Endodermal cell (in vitro differentiated cells): ENCODE measurements at regions not wholly inside any gene's neighbourhood (a gene's known extent, or its start where the extent isn't known, plus 50 kb on each side); places are given as distances from the start of the nearest gene placed in this dataset.
A peak's percentile ranks its signal among the peaks of the same experiment; 100 is the strongest.

ENCODE experiments used
- DNase-seq: peaks from one replicate; pipeline ENCODE4 v3.0.0-alpha.2; 2017
- H3K27ac ChIP-seq: 2 replicates; pipeline ENCODE4 v1.5.1; 2013; ENCODE audit warnings: mild to moderate bottlenecking, low read depth, low read length, moderate library complexity
- H3K27me3 ChIP-seq: 2 replicates; pipeline ENCODE4 v1.6.1; 2013; ENCODE audit warnings: mild to moderate bottlenecking, low read length, moderate library complexity; ENCODE audit not compliant: insufficient read depth, control insufficient read depth, poor library complexity, severe bottlenecking
- H3K36me3 ChIP-seq: 2 replicates; pipeline ENCODE4 v1.7.0; 2013; ENCODE audit warnings: mild to moderate bottlenecking, low read length, moderate library complexity; ENCODE audit not compliant: control insufficient read depth, insufficient read depth
- H3K4me1 ChIP-seq: one replicate; pipeline ENCODE4 v1.7.0; 2013; ENCODE audit warnings: low read length; ENCODE audit not compliant: control insufficient read depth, insufficient read depth
- H3K4me3 ChIP-seq: 2 replicates; pipeline ENCODE4 v1.5.1; 2013; ENCODE audit warnings: mild to moderate bottlenecking, low read length, moderate library complexity
- H3K9ac ChIP-seq: 2 replicates; pipeline ENCODE4 v1.6.1; 2013; ENCODE audit warnings: mild to moderate bottlenecking, low read length, moderate library complexity; ENCODE audit not compliant: poor library complexity, severe bottlenecking; ENCODE audit errors: extremely low read depth
- H3K9me3 ChIP-seq: 2 replicates; pipeline ENCODE4 v1.6.1; 2013; ENCODE audit warnings: mild to moderate bottlenecking, low read length, moderate library complexity; ENCODE audit not compliant: control insufficient read depth
- H3K27ac Mint-ChIP-seq: 2 replicates; pipeline ENCODE4 v1.8.0; 2020; ENCODE audit warnings: mixed read lengths
- H3K27me3 Mint-ChIP-seq: 2 replicates; pipeline ENCODE4 v1.8.0; 2021; ENCODE audit warnings: mild to moderate bottlenecking, mixed read lengths; ENCODE audit not compliant: insufficient read depth
- H3K36me3 Mint-ChIP-seq: 2 replicates; pipeline ENCODE4 v1.8.0; 2020; ENCODE audit warnings: low read depth, mixed read lengths
- H3K4me1 Mint-ChIP-seq: 2 replicates; pipeline ENCODE4 v1.8.0; 2020; ENCODE audit warnings: mixed read lengths
- H3K4me3 Mint-ChIP-seq: 2 replicates; pipeline ENCODE4 v1.8.0; 2020; ENCODE audit warnings: mild to moderate bottlenecking, moderate library complexity, mixed read lengths
- H3K9me3 Mint-ChIP-seq: 2 replicates; pipeline ENCODE4 v1.8.0; 2020; ENCODE audit warnings: mild to moderate bottlenecking, mixed read lengths
- WGBS, 2 experiments: methylation state at CpG; one replicate each; pipeline versions ENCODE4 v1.1.5 to v1.1.7; 2013; ENCODE audit warnings: missing lambda C conversion rate in 2 of 2, mixed read lengths in 1 of 2; ENCODE audit not compliant: insufficient coverage in 1 of 2, insufficient read length in 1 of 2; 5-methylcytosine and 5-hydroxymethylcytosine counted together
- TF ChIP-seq, protein P1 (sequence below): fragments of 200-600 bp; sonication (generic); conservative IDR thresholded peaks from 2 replicates; pipeline ENCODE4 v1.5.0; 2021; ENCODE audit warnings: antibody characterized with exemption, mild to moderate bottlenecking

DNA sequence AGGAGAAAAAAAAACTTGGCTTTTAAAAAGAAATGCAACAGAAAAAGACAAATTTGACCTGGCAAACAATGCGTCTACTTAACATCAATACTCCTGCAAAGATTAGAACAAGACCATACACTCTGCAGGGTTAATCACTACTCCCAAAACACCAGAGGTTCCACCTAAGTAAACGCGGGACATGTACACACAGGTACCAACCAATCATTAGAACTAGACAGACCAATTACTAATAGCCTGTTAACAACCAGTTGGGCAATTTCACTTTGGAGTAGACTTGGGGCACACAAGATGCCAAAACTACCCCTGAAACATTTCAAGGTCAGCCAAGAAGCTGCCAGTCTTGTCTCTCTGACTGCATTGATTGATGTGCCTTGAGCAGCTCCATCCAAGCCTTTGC is 125.8 kb downstream of the RRAGC start:
- H3K9me3 Mint-ChIP-seq, result no peaks in the 10 kb centered on the region

DNA sequence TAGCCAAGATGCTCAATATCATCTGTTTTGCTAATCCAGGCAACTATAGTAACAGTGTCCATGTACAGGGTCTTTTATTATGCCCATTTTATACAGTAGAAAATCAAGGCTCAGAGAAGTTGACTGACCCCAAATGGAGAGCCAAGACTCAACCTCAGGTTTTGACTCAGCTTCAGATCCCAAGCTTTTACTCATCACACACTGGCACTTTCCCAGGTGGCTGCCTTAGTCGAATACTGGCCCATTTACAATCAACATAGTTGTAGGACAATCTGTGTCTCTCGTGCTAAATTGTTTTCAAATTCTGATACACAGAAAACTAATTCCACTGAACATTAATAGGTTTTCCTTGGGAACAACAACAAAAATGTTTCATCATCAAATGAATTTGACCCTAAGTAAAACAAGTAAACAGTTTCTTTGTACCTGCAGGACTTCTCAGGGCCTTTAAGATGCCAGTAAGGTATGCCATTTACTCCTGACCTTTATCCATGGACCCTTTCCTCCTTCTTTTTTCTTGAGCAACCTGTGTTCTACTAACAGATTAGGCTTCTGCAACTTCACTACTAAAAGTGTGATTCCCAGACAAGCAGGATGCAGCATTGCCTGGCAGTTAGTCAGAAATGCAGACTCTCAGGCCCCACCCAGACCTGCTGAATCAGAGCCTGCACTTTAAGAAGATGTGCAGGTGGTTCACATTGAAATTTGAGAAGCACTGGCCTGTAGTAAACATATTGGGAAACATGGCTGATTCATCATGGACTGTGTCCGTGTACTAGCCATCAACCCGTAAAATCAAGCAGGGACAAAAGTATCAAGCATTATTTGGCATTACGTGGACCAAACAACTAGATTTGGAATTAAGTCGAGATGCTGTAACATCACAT is 128.8 kb downstream of the RRAGC start:
- H3K27ac ChIP-seq, result no peak overlapping the region
- H3K4me1 ChIP-seq, result no peaks in the 10 kb centered on the region
- H3K4me3 ChIP-seq, result no peak overlapping the region
- Mint-ChIP-seq H3K4me1 (peaks cover 28% of the 10 kb centered on the region), H3K4me3 (no peak overlapping the region), H3K36me3 (no peaks in the 10 kb centered on the region), H3K9me3 (no peaks in the 10 kb centered on the region), H3K27me3 (peaks cover 81% of the 10 kb centered on the region), H3K27ac (no peak overlapping the region)
- no peaks in the 10 kb centered on the region for H3K36me3 ChIP-seq
- peak; percentile 20 for DNase-seq
- WGBS, 2 experiments, result 93 to 96% methylated on average over 5 to 6 of the region's 6 CpGs
- TF ChIP-seq, protein P1, sequence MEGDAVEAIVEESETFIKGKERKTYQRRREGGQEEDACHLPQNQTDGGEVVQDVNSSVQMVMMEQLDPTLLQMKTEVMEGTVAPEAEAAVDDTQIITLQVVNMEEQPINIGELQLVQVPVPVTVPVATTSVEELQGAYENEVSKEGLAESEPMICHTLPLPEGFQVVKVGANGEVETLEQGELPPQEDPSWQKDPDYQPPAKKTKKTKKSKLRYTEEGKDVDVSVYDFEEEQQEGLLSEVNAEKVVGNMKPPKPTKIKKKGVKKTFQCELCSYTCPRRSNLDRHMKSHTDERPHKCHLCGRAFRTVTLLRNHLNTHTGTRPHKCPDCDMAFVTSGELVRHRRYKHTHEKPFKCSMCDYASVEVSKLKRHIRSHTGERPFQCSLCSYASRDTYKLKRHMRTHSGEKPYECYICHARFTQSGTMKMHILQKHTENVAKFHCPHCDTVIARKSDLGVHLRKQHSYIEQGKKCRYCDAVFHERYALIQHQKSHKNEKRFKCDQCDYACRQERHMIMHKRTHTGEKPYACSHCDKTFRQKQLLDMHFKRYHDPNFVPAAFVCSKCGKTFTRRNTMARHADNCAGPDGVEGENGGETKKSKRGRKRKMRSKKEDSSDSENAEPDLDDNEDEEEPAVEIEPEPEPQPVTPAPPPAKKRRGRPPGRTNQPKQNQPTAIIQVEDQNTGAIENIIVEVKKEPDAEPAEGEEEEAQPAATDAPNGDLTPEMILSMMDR, result no peak
- H3K27me3 ChIP-seq, result peaks cover 20% of the 10 kb centered on the region
- no peaks in the 10 kb centered on the region for H3K9me3 ChIP-seq
- no peak overlapping the region for H3K9ac ChIP-seq

More for the DNA sequence above, 125.8 kb downstream of the RRAGC start:
- Histone ChIP-seq H3K4me3 (no peak overlapping the region), H3K27me3 (peaks cover 15% of the 10 kb centered on the region), H3K9me3 (no peaks in the 10 kb centered on the region), H3K36me3 (no peaks in the 10 kb centered on the region), H3K9ac (no peak overlapping the region), H3K27ac (no peak overlapping the region), H3K4me1 (no peaks in the 10 kb centered on the region)
- peaks cover 12% of the 10 kb centered on the region for H3K4me1 Mint-ChIP-seq
- no peaks in the 10 kb centered on the region for H3K36me3 Mint-ChIP-seq
- WGBS, 2 experiments, result 92% methylated on average over 3 of the region's 3 CpGs; no CpG with 5 or more reads in 1 of the 2 experiments
- no peak overlapping the region for H3K4me3 Mint-ChIP-seq
- no peak for DNase-seq
- H3K27me3 Mint-ChIP-seq, result peaks cover 51% of the 10 kb centered on the region
- TF ChIP-seq, protein P1, result no peak
- H3K27ac Mint-ChIP-seq, result no peak overlapping the region

DNA sequence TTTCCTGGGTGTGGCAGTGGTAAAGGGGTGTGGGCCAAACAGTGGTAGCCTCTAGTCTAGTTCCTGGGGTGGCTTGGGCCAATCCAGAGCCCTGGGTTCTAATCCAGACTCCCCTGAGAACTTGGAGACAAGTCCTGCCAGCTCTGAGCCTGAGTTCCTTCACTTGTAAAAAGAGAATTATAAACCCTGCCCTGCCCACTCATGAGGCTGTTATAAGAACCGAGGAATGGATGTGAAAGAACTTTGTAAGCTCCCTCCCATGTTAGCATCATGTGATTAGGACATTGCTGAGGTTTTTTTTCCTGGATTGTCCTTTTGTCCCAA is 131.0 kb downstream of the RRAGC start:
- H3K27me3 ChIP-seq, result peaks cover 20% of the 10 kb centered on the region
- Mint-ChIP-seq H3K9me3 (no peaks in the 10 kb centered on the region), H3K4me3 (no peak overlapping the region), H3K27ac (no peak overlapping the region), H3K4me1 (peaks cover 35% of the 10 kb centered on the region), H3K27me3 (peaks cover 68% of the 10 kb centered on the region), H3K36me3 (no peaks in the 10 kb centered on the region)
- H3K4me1 ChIP-seq, result peaks cover 10% of the 10 kb centered on the region
- H3K9ac ChIP-seq, result no peak overlapping the region
- no peak overlapping the region for H3K4me3 ChIP-seq
- DNase-seq, result no peak
- H3K27ac ChIP-seq, result no peak overlapping the region
- H3K9me3 ChIP-seq, result no peaks in the 10 kb centered on the region
- TF ChIP-seq, protein P1, result no peak
- WGBS, 2 experiments, result 88% methylated on average over 1 of the region's 1 CpG; no CpG with 5 or more reads in 1 of the 2 experiments
- H3K36me3 ChIP-seq, result no peaks in the 10 kb centered on the region
